ENCODE measurements at regions not wholly inside any gene's neighbourhood (a gene's known extent, or its start where the extent isn't known, plus 50 kb on each side); places are given as distances from the start of the nearest gene placed in this dataset.

- Histone ChIP-seq H3K4me1 (ENCODE audit: insufficient read depth, low read length, poor library complexity, severe bottlenecking) (no peaks in the 10 kb centered on the region), H3K9me2 (ENCODE audit: insufficient read depth, low read length) (no peaks in the 10 kb centered on the region), H4K20me1 (ENCODE audit: insufficient read depth, low read length) (no peaks in the 10 kb centered on the region), H3K4me2 (ENCODE audit: low read length) (no peak overlapping the region), H3K27ac (ENCODE audit: low read depth, low read length, poor library complexity, severe bottlenecking) (no peak overlapping the region), H3K79me2 (ENCODE audit: insufficient read depth, low read depth, low read length) (no peaks in the 10 kb centered on the region), H3K4me3 (ENCODE audit: low read depth, low read length, poor library complexity, severe bottlenecking) (no peak overlapping the region), H3K36me3 (ENCODE audit: insufficient read depth, low read length) (no peaks in the 10 kb centered on the region), H3K9me3 (ENCODE audit: low read length) (0 out of 2 replicates have a peak, but pooled peaks cover 3% of the 10 kb centered on the region), H2AFZ (ENCODE audit: low read length) (no peak overlapping the region)
- ChIA-PET CTCF (ENCODE audit: unreplicated experiment) (no interaction called here), POLR2A (no interaction called here)
- intact Hi-C loops (cut with micrococcal nuclease; ENCODE audit: unreplicated experiment) = no loop called here
- TF ChIP-seq CTCF (conservative IDR thresholded peaks at IDR 0.05; ENCODE audit: low read length) (no peak), EZH2phosphoT487 (IDR thresholded peaks at IDR 0.05; ENCODE audit: borderline replicate concordance, low read depth, low read length) (no peak)
- DNase-seq (ENCODE audit: low spot score) = no peak
- no TSS peak for BruUV-seq (replicated peaks)
Observed at GRCh38 chr13:18996627-18997051, 185.0 kb downstream of the TUBA3C start.

- CTCF ChIA-PET (ENCODE audit: unreplicated experiment) = no interaction called here
- BruUV-seq (replicated peaks) = no TSS peak
- Histone ChIP-seq H3K27ac (ENCODE audit: low read depth, low read length, poor library complexity, severe bottlenecking) (no peak overlapping the region), H3K4me1 (ENCODE audit: insufficient read depth, low read length, poor library complexity, severe bottlenecking) (no peaks in the 10 kb centered on the region), H3K36me3 (ENCODE audit: insufficient read depth, low read length) (no peaks in the 10 kb centered on the region), H2AFZ (ENCODE audit: low read length) (no peak overlapping the region), H3K79me2 (ENCODE audit: insufficient read depth, low read depth, low read length) (no peaks in the 10 kb centered on the region), H3K9me2 (ENCODE audit: insufficient read depth, low read length) (no peaks in the 10 kb centered on the region), H3K9me3 (ENCODE audit: low read length) (0 out of 2 replicates have a peak, but pooled peaks cover 3% of the 10 kb centered on the region), H4K20me1 (ENCODE audit: insufficient read depth, low read length) (no peaks in the 10 kb centered on the region), H3K4me3 (ENCODE audit: low read depth, low read length, poor library complexity, severe bottlenecking) (no peak overlapping the region), H3K4me2 (ENCODE audit: low read length) (no peak overlapping the region)
- TF ChIP-seq EZH2phosphoT487 (IDR thresholded peaks at IDR 0.05; ENCODE audit: borderline replicate concordance, low read depth, low read length) (no peak), CTCF (conservative IDR thresholded peaks at IDR 0.05; ENCODE audit: low read length) (no peak)
- no peak for DNase-seq (ENCODE audit: low spot score)
- intact Hi-C loops (cut with micrococcal nuclease; ENCODE audit: unreplicated experiment) = no loop called here
- POLR2A ChIA-PET = no interaction called here
Observed at GRCh38 chr13:18996221-18996620, 185.4 kb downstream of the TUBA3C start.

GRCh38 chr13:18995259-18995873 is 186.3 kb downstream of the TUBA3C start:
- intact Hi-C loops (cut with micrococcal nuclease; ENCODE audit: unreplicated experiment) = no loop called here
- POLR2A ChIA-PET = no interaction called here
- DNase-seq (ENCODE audit: low spot score) = no peak
- H3K27ac ChIP-seq (ENCODE audit: low read depth, low read length, poor library complexity, severe bottlenecking) = no peak overlapping the region
- H3K4me1 ChIP-seq (ENCODE audit: insufficient read depth, low read length, poor library complexity, severe bottlenecking) = no peaks in the 10 kb centered on the region
- no peaks in the 10 kb centered on the region for H3K79me2 ChIP-seq (ENCODE audit: insufficient read depth, low read depth, low read length)
- H4K20me1 ChIP-seq (ENCODE audit: insufficient read depth, low read length) = no peaks in the 10 kb centered on the region
- TF ChIP-seq EZH2phosphoT487 (IDR thresholded peaks at IDR 0.05; ENCODE audit: borderline replicate concordance, low read depth, low read length) (no peak), CTCF (conservative IDR thresholded peaks at IDR 0.05; ENCODE audit: low read length) (no peak)
- no peak overlapping the region for H3K4me3 ChIP-seq (ENCODE audit: low read depth, low read length, poor library complexity, severe bottlenecking)
- H3K9me3 ChIP-seq (ENCODE audit: low read length) = 0 out of 2 replicates have a peak, but pooled peaks cover 3% of the 10 kb centered on the region
- CTCF ChIA-PET (ENCODE audit: unreplicated experiment) = no interaction called here
- no peaks in the 10 kb centered on the region for H3K36me3 ChIP-seq (ENCODE audit: insufficient read depth, low read length)
- H3K4me2 ChIP-seq (ENCODE audit: low read length) = no peak overlapping the region
- no peak overlapping the region for H2AFZ ChIP-seq (ENCODE audit: low read length)
- BruUV-seq (replicated peaks) = no TSS peak
- H3K9me2 ChIP-seq (ENCODE audit: insufficient read depth, low read length) = no peaks in the 10 kb centered on the region

All from OCI-LY7 (cell line).